H1 (cell line): ENCODE measurements at regions not wholly inside any gene's neighbourhood (a gene's known extent, or its start where the extent isn't known, plus 50 kb on each side); places are given as distances from the start of the nearest gene placed in this dataset.

Experiments
- CTCF ChIP-seq, 3 experiments: IDR thresholded peaks; 1 replicate in 2 of 3; 2 replicates in 1 of 3; pipeline versions ENCODE4 v1.5.1 to v1.6.1; 2011; ENCODE audit warnings: low read length in 3 of 3, mild to moderate bottlenecking in 3 of 3, inconsistent platforms in 2 of 3, low read depth in 1 of 3, moderate library complexity in 1 of 3; ENCODE audit not compliant: insufficient read depth in 1 of 3; ENCODE audit errors: control extremely low read depth in 1 of 3
- MAX ChIP-seq: IDR thresholded peaks from 2 replicates; pipeline ENCODE4 v1.6.1; 2012; ENCODE audit warnings: inconsistent platforms

- no peak for TF ChIP-seq CTCF (IDR thresholded peaks at IDR 0.05; ENCODE audit: control extremely low read depth in 1 of 3, insufficient read depth in 1 of 3, low read depth in 1 of 3, low read length in 3 of 3)
- no peak for TF ChIP-seq MAX
Observed at GRCh38 chr21:18521204-18521603, 117.6 kb upstream of the TMPRSS15 start.
